Panc1 (cell line): ENCODE measurements at regions not wholly inside any gene's neighbourhood (a gene's known extent, or its start where the extent isn't known, plus 50 kb on each side); places are given as distances from the start of the nearest gene placed in this dataset.

ENCODE experiments used
- ATAC-seq: fragments of 200-7000 bp; cut with Tn5 transposase; 2 replicates; pipeline ENCODE4 v1.9.1; 2020; ENCODE audit warnings: mild to moderate bottlenecking, moderate library complexity
- BruUV-seq: library from RNA; stranded (reverse); fragments of 400-500 nt; replicated peaks from 2 replicates; lab custom pipeline; 2021; lab: Mats Ljungman, UMichigan
- CTCF ChIA-PET: fragments of 300-600 bp; sonication (Branson Sonifier 250); formaldehyde crosslinking; loops from one replicate; lab custom pipeline; 2022; ENCODE audit warnings: antibody characterized with exemption; lab: Charles Lee
- POLR2A ChIA-PET: fragments of 300-600 bp; sonication (Branson Sonifier 250); formaldehyde crosslinking; loops from one replicate; lab custom pipeline; 2022; ENCODE audit warnings: antibody characterized with exemption; lab: Charles Lee
- DNase-seq: peaks from one replicate; pipeline ENCODE4 v3.0.0-alpha.2; 2010; ENCODE audit warnings: low read depth, low spot score
- H3K27ac ChIP-seq: 2 replicates; pipeline ENCODE4 v1.5.1; 2011; ENCODE audit warnings: mild to moderate bottlenecking, low read length, inconsistent platforms
- H3K27me3 ChIP-seq: fragments of 200-500 bp; sonication (Bioruptor generic); 2 replicates; pipeline ENCODE4 v1.6.0; 2014; ENCODE audit warnings: low read length, inconsistent platforms; ENCODE audit not compliant: control insufficient read depth, insufficient read depth
- H3K36me3 ChIP-seq: fragments of 200-500 bp; sonication (Bioruptor generic); 2 replicates; pipeline ENCODE4 v1.5.1; 2014; ENCODE audit warnings: inconsistent platforms, mild to moderate bottlenecking, low read length, moderate library complexity; ENCODE audit not compliant: control insufficient read depth, insufficient read depth
- H3K4me1 ChIP-seq: 2 replicates; pipeline ENCODE4 v1.5.1; 2011; ENCODE audit warnings: inconsistent platforms, mild to moderate bottlenecking, low read length, moderate library complexity; ENCODE audit not compliant: control insufficient read depth, insufficient read depth
- H3K4me3 ChIP-seq, 2 experiments: 2 replicates each; pipeline ENCODE4 v1.5.1; 2011 to 2012; ENCODE audit warnings: low read depth in 2 of 2, low read length in 2 of 2, mild to moderate bottlenecking in 2 of 2, inconsistent platforms in 1 of 2, moderate library complexity in 1 of 2
- H3K9me3 ChIP-seq: fragments of 200-500 bp; sonication (Bioruptor generic); 2 replicates; pipeline ENCODE4 v1.5.1; 2014; ENCODE audit warnings: low read depth, mild to moderate bottlenecking, inconsistent platforms, low read length, moderate library complexity; ENCODE audit not compliant: control insufficient read depth, insufficient read depth
- POLR2AphosphoS5 ChIP-seq: IDR thresholded peaks from 2 replicates; pipeline ENCODE4 v1.6.1; 2012; ENCODE audit warnings: mild to moderate bottlenecking, low read depth, low read length, moderate library complexity
- SIN3A ChIP-seq: IDR thresholded peaks from 2 replicates; pipeline ENCODE4 v1.6.1; 2012; ENCODE audit warnings: low read depth, mild to moderate bottlenecking, low read length, moderate library complexity, borderline replicate concordance; ENCODE audit not compliant: insufficient read depth
- TCF7L2 ChIP-seq: IDR thresholded peaks from 2 replicates; pipeline ENCODE4 v1.6.1; 2011; ENCODE audit warnings: mild to moderate bottlenecking, low read depth, low read length, inconsistent platforms
- in situ Hi-C: cut with HindIII; loops from 2 replicates; pipeline ENCODE4 v1.10.0; 2016; ENCODE audit warnings: low sequenced_read_pairs, low pct_unique_long_range_greater_than_20kb
- intact Hi-C: fragments of 100-400 bp; cut with micrococcal nuclease; formaldehyde crosslinking; loops from one replicate; pipeline ENCODE4 v1.10.0; 2022; ENCODE audit not compliant: unreplicated experiment
- TF ChIP-seq, protein P1 (sequence below): fragments of 450-650 bp; IDR thresholded peaks from 2 replicates; pipeline ENCODE4 v1.5.1; 2017; ENCODE audit warnings: mild to moderate bottlenecking
- TF ChIP-seq, protein P2 (sequence below), 2 experiments: IDR thresholded peaks; 2 replicates each; pipeline ENCODE4 v1.6.1; 2011 to 2012; ENCODE audit warnings: low read depth in 2 of 2, control low read depth in 1 of 2, low read length in 1 of 2, mild to moderate bottlenecking in 1 of 2, moderate library complexity in 1 of 2; ENCODE audit not compliant: insufficient read depth in 1 of 2

DNA sequence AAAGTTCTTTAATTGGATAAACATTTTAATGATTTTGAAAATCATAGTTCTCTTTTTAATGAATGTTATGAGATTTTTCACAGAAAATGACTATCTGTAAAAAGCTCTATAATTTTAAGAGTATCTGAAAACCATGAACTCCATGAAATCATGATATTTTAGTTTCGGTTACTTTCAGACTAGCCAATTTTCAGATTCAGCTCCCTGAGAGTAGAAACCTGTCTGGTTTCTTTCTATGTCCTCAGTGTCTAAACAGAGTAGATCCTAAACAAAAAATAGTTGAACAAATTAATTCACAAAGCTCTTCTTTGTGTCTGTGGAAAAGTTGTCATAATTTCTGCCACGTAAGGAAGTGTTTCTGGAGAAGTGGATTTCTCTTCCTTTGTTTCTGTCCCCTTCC is 1247.7 kb downstream of the NSUN3 start:
- BruUV-seq = no TSS peak
- POLR2A ChIA-PET = interaction anchor here (0.6 kb wide), 1 partner anchor 38 kb away, joined by 5 read pairs; no protein-coding TSS in a partner anchor

DNA sequence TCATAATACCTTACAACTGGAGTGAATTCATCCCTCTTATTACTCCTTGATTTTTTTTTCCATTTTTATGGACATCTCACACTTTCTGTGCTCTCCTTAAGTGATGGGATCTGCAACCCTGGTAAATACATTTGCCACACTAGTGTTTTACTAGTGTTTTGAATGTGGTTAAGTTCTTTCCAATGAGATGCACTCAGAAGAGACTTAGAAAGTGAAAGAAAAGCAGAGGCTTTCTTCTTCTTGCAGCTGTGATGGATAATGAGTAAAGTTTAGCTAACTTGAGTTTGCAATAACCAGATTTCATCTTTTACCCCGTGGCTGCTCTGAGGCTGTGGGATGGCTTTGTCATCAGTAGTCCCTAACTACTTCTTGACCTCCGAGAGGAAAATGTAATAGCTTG is 1248.4 kb downstream of the NSUN3 start:
- Histone ChIP-seq H3K9me3 (no peaks in the 10 kb centered on the region), H3K27me3 (no peaks in the 10 kb centered on the region), H3K27ac (no peak overlapping the region), H3K4me3 (no peak overlapping the region), H3K36me3 (no peaks in the 10 kb centered on the region), H3K4me1 (no peaks in the 10 kb centered on the region)
- intact Hi-C loops (no loop called here), in situ Hi-C loops (no loop called here)
- ChIA-PET CTCF (no interaction called here), POLR2A (no interaction called here)
- BruUV-seq = no TSS peak
- ATAC-seq (no peak), DNase-seq (no peak)
- TF ChIP-seq TCF7L2 = no peak
- no peak for TF ChIP-seq SIN3A
- TF ChIP-seq, protein P1, sequence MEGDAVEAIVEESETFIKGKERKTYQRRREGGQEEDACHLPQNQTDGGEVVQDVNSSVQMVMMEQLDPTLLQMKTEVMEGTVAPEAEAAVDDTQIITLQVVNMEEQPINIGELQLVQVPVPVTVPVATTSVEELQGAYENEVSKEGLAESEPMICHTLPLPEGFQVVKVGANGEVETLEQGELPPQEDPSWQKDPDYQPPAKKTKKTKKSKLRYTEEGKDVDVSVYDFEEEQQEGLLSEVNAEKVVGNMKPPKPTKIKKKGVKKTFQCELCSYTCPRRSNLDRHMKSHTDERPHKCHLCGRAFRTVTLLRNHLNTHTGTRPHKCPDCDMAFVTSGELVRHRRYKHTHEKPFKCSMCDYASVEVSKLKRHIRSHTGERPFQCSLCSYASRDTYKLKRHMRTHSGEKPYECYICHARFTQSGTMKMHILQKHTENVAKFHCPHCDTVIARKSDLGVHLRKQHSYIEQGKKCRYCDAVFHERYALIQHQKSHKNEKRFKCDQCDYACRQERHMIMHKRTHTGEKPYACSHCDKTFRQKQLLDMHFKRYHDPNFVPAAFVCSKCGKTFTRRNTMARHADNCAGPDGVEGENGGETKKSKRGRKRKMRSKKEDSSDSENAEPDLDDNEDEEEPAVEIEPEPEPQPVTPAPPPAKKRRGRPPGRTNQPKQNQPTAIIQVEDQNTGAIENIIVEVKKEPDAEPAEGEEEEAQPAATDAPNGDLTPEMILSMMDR = no peak
- no peak for TF ChIP-seq POLR2AphosphoS5
- TF ChIP-seq, protein P2, sequence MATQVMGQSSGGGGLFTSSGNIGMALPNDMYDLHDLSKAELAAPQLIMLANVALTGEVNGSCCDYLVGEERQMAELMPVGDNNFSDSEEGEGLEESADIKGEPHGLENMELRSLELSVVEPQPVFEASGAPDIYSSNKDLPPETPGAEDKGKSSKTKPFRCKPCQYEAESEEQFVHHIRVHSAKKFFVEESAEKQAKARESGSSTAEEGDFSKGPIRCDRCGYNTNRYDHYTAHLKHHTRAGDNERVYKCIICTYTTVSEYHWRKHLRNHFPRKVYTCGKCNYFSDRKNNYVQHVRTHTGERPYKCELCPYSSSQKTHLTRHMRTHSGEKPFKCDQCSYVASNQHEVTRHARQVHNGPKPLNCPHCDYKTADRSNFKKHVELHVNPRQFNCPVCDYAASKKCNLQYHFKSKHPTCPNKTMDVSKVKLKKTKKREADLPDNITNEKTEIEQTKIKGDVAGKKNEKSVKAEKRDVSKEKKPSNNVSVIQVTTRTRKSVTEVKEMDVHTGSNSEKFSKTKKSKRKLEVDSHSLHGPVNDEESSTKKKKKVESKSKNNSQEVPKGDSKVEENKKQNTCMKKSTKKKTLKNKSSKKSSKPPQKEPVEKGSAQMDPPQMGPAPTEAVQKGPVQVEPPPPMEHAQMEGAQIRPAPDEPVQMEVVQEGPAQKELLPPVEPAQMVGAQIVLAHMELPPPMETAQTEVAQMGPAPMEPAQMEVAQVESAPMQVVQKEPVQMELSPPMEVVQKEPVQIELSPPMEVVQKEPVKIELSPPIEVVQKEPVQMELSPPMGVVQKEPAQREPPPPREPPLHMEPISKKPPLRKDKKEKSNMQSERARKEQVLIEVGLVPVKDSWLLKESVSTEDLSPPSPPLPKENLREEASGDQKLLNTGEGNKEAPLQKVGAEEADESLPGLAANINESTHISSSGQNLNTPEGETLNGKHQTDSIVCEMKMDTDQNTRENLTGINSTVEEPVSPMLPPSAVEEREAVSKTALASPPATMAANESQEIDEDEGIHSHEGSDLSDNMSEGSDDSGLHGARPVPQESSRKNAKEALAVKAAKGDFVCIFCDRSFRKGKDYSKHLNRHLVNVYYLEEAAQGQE (IDR thresholded peaks at IDR 0.05; ENCODE audit: insufficient read depth in 1 of 2, low read depth in 2 of 2, low read length in 1 of 2) = no peak

More for the DNA sequence above, 1247.7 kb downstream of the NSUN3 start:
- DNase-seq (no peak), ATAC-seq (no peak)
- Histone ChIP-seq H3K36me3 (no peaks in the 10 kb centered on the region), H3K9me3 (no peaks in the 10 kb centered on the region), H3K27me3 (no peaks in the 10 kb centered on the region), H3K4me1 (no peaks in the 10 kb centered on the region), H3K4me3 (no peak overlapping the region), H3K27ac (no peak overlapping the region)
- CTCF ChIA-PET = no interaction called here
- in situ Hi-C loops (no loop called here), intact Hi-C loops (no loop called here)
- TF ChIP-seq SIN3A = no peak
- TF ChIP-seq, protein P2 (IDR thresholded peaks at IDR 0.05; ENCODE audit: insufficient read depth in 1 of 2, low read depth in 2 of 2, low read length in 1 of 2) = no peak
- TF ChIP-seq, protein P1 = no peak
- TF ChIP-seq TCF7L2 = no peak
- no peak for TF ChIP-seq POLR2AphosphoS5
